IMR-90 (cell line): ENCODE measurements at regions not wholly inside any gene's neighbourhood (a gene's known extent, or its start where the extent isn't known, plus 50 kb on each side); places are given as distances from the start of the nearest gene placed in this dataset.

ENCODE experiments used
- ATAC-seq: fragments of 200-7000 bp; cut with Tn5 transposase; 2 replicates; pipeline ENCODE4 v1.9.1; 2020; ENCODE audit warnings: low read depth, mild to moderate bottlenecking, moderate library complexity
- BruUV-seq: library from RNA; stranded (reverse); fragments of 400-500 nt; replicated peaks from 2 replicates; lab custom pipeline; 2021; lab: Mats Ljungman, UMichigan
- CTCF ChIA-PET: fragments of 300-600 bp; formaldehyde crosslinking; extraction: SDS; loops from one replicate; lab custom pipeline; 2021; ENCODE audit warnings: antibody characterized with exemption; lab: Yijun Ruan, JAX
- POLR2A ChIA-PET: fragments of 300-600 bp; sonication (Branson Sonifier 250); formaldehyde crosslinking; loops from one replicate; lab custom pipeline; 2022; ENCODE audit warnings: antibody characterized with exemption; ENCODE audit not compliant: unreplicated experiment; lab: Charles Lee
- DNase-seq: peaks from one replicate; pipeline ENCODE4 v3.0.0; 2013
- H2AFZ ChIP-seq: replicated peaks from 2 replicates; pipeline ENCODE3; 2013; ENCODE audit warnings: low read length, mild to moderate bottlenecking; ENCODE audit not compliant: poor library complexity
- H2AK5ac ChIP-seq: 2 replicates; pipeline ENCODE4 v1.6.1; 2013; ENCODE audit warnings: low read depth, low read length, inconsistent platforms
- H2AK9ac ChIP-seq: replicated peaks from 2 replicates; pipeline ENCODE3; 2013; ENCODE audit warnings: mild to moderate bottlenecking, low read depth, low read length, moderate library complexity; ENCODE audit not compliant: poor library complexity
- H2BK120ac ChIP-seq: 2 replicates; pipeline ENCODE4 v1.6.1; 2013; ENCODE audit warnings: low read depth, low read length, inconsistent platforms
- H2BK15ac ChIP-seq: 3 replicates; pipeline ENCODE4 v1.6.1; 2013; ENCODE audit warnings: low read depth, low read length, inconsistent platforms
- H2BK20ac ChIP-seq: 2 replicates; pipeline ENCODE4 v1.6.1; 2013; ENCODE audit warnings: low read depth, mild to moderate bottlenecking, inconsistent platforms, low read length, moderate library complexity
- H2BK5ac ChIP-seq: 2 replicates; pipeline ENCODE4 v1.6.1; 2013; ENCODE audit warnings: mild to moderate bottlenecking, low read depth, low read length, inconsistent platforms; ENCODE audit not compliant: poor library complexity, severe bottlenecking
- H3K14ac ChIP-seq: replicated peaks from 2 replicates; pipeline ENCODE4 v1.6.1; 2013; ENCODE audit warnings: low read depth, low read length, inconsistent platforms
- H3K18ac ChIP-seq: 2 replicates; pipeline ENCODE4 v1.6.1; 2013; ENCODE audit warnings: low read depth, low read length, control low read depth
- H3K23ac ChIP-seq: 2 replicates; pipeline ENCODE4 v1.6.1; 2013; ENCODE audit warnings: low read depth, low read length, inconsistent platforms
- H3K27ac ChIP-seq: 2 replicates; pipeline ENCODE4 v1.5.1; 2013; ENCODE audit warnings: mild to moderate bottlenecking, control low read depth, low read length; ENCODE audit not compliant: insufficient read depth
- H3K27me3 ChIP-seq: 2 replicates; pipeline ENCODE4 v1.6.1; 2013; ENCODE audit warnings: low read length; ENCODE audit not compliant: control insufficient read depth, insufficient read depth
- H3K36me3 ChIP-seq: 2 replicates; pipeline ENCODE4 v1.6.1; 2013; ENCODE audit warnings: low read length, mixed read lengths; ENCODE audit not compliant: control insufficient read depth, insufficient read depth
- H3K4ac ChIP-seq: 2 replicates; pipeline ENCODE4 v1.6.1; 2013; ENCODE audit warnings: low read depth, low read length, inconsistent platforms
- H3K4me1 ChIP-seq: 2 replicates; pipeline ENCODE4 v1.6.1; 2013; ENCODE audit warnings: low read length, mixed read lengths; ENCODE audit not compliant: control insufficient read depth, insufficient read depth
- H3K4me2 ChIP-seq: 2 replicates; pipeline ENCODE4 v1.6.1; 2013; ENCODE audit warnings: low read depth, mild to moderate bottlenecking, control low read depth, low read length, moderate library complexity
- H3K4me3 ChIP-seq: 2 replicates; pipeline ENCODE4 v1.5.1; 2013; ENCODE audit warnings: low read depth, mild to moderate bottlenecking, control low read depth, low read length, moderate library complexity; ENCODE audit not compliant: insufficient read depth
- H3K56ac ChIP-seq: 2 replicates; pipeline ENCODE4 v1.6.1; 2013; ENCODE audit warnings: low read length, inconsistent platforms; ENCODE audit not compliant: insufficient read depth; ENCODE audit errors: extremely low read depth
- H3K79me1 ChIP-seq, 2 experiments: 2 replicates each; pipeline ENCODE4 v1.6.1; 2013; ENCODE audit warnings: low read length in 2 of 2, inconsistent platforms in 1 of 2, low read depth in 1 of 2
- H3K9ac ChIP-seq: 2 replicates; pipeline ENCODE4 v1.6.1; 2013; ENCODE audit warnings: low read depth, low read length, control low read depth
- H3K9me1 ChIP-seq: 2 replicates; pipeline ENCODE4 v1.6.1; 2013; ENCODE audit warnings: low read length, inconsistent platforms; ENCODE audit not compliant: insufficient read depth
- H3K9me3 ChIP-seq: 2 replicates; pipeline ENCODE4 v1.6.1; 2013; ENCODE audit warnings: low read length; ENCODE audit not compliant: control insufficient read depth, insufficient read depth
- H4K20me1 ChIP-seq: 2 replicates; pipeline ENCODE4 v1.6.1; 2013; ENCODE audit warnings: low read length, inconsistent platforms; ENCODE audit not compliant: insufficient read depth
- H4K5ac ChIP-seq: 2 replicates; pipeline ENCODE4 v1.6.1; 2013; ENCODE audit warnings: mild to moderate bottlenecking, low read depth, low read length, control low read depth
- H4K8ac ChIP-seq, 2 experiments: 2 replicates each; pipeline ENCODE4 v1.6.1; 2013; ENCODE audit warnings: low read depth in 2 of 2, low read length in 2 of 2, control low read depth in 1 of 2, inconsistent platforms in 1 of 2
- H4K91ac ChIP-seq: 2 replicates; pipeline ENCODE4 v1.6.1; 2013; ENCODE audit warnings: low read depth, low read length, inconsistent platforms; ENCODE audit not compliant: insufficient read depth
- BHLHE40 ChIP-seq: fragments of 150-350 bp; IDR thresholded peaks from 2 replicates; pipeline ENCODE4 v1.6.1; 2016; ENCODE audit warnings: mild to moderate bottlenecking, low read depth, low read length
- CEBPB ChIP-seq: IDR thresholded peaks from 2 replicates; pipeline ENCODE4 v1.6.1; 2012; ENCODE audit warnings: low read depth, low read length, improper control_type of control experiment
- CHD1 ChIP-seq: IDR thresholded peaks from 2 replicates; pipeline ENCODE4 v1.6.1; 2012; ENCODE audit warnings: low read depth, low read length, improper control_type of control experiment
- ELK1 ChIP-seq: fragments of 150-350 bp; IDR thresholded peaks from 2 replicates; pipeline ENCODE4 v1.6.1; 2016; ENCODE audit warnings: low read depth, mild to moderate bottlenecking, low read length, moderate library complexity, borderline replicate concordance
- FOS ChIP-seq: fragments of 150-350 bp; IDR thresholded peaks from 2 replicates; pipeline ENCODE4 v1.6.1; 2016; ENCODE audit warnings: low read depth, low read length
- MAFK ChIP-seq: IDR thresholded peaks from 2 replicates; pipeline ENCODE4 v1.6.1; 2012; ENCODE audit warnings: low read depth, low read length, improper control_type of control experiment
- MAZ ChIP-seq: IDR thresholded peaks from 2 replicates; pipeline ENCODE4 v1.6.1; 2012; ENCODE audit warnings: low read depth, mild to moderate bottlenecking, low read length, improper control_type of control experiment, moderate library complexity, borderline replicate concordance
- MXI1 ChIP-seq: IDR thresholded peaks from 2 replicates; pipeline ENCODE4 v1.6.1; 2012; ENCODE audit warnings: low read depth, mild to moderate bottlenecking, low read length, moderate library complexity, borderline replicate concordance
- NFE2L2 ChIP-seq: fragments of 150-350 bp; IDR thresholded peaks from 2 replicates; pipeline ENCODE4 v1.6.1; 2016; ENCODE audit warnings: low read depth, mild to moderate bottlenecking, low read length
- POLR2A ChIP-seq: IDR thresholded peaks from 2 replicates; pipeline ENCODE4 v1.6.1; 2012; ENCODE audit warnings: mild to moderate bottlenecking, low read depth, low read length
- RAD21 ChIP-seq: IDR thresholded peaks from 2 replicates; pipeline ENCODE4 v1.6.1; 2012; ENCODE audit warnings: low read length, improper control_type of control experiment
- RCOR1 ChIP-seq: IDR thresholded peaks from 2 replicates; pipeline ENCODE4 v1.6.1; 2012; ENCODE audit warnings: mild to moderate bottlenecking, low read length, improper control_type of control experiment; ENCODE audit not compliant: insufficient replicate concordance
- RFX5 ChIP-seq: IDR thresholded peaks from 2 replicates; pipeline ENCODE4 v1.8.0; 2012; ENCODE audit warnings: low read depth, mild to moderate bottlenecking, low read length, moderate library complexity
- SMC3 ChIP-seq: fragments of 150-350 bp; IDR thresholded peaks from 2 replicates; pipeline ENCODE4 v1.6.1; 2016; ENCODE audit warnings: low read depth, mild to moderate bottlenecking, antibody characterized with exemption, low read length, moderate library complexity
- USF2 ChIP-seq: fragments of 150-350 bp; IDR thresholded peaks from 2 replicates; pipeline ENCODE4 v1.6.1; 2017; ENCODE audit warnings: mild to moderate bottlenecking, antibody characterized with exemption, low read length, low read depth
- WGBS, 2 experiments: methylation state at CpG; one replicate each; pipeline versions ENCODE4 v1.1.5 to v1.1.7; 2013; ENCODE audit warnings: missing lambda C conversion rate in 2 of 2; ENCODE audit not compliant: insufficient read length in 1 of 2; ENCODE audit errors: extremely low coverage in 2 of 2; 5-methylcytosine and 5-hydroxymethylcytosine counted together
- dilution Hi-C: fragments of 300-500 bp; cut with HindIII; formaldehyde crosslinking; loops from one replicate; pipeline ENCODE4 v1.14.3; 2018; ENCODE audit warnings: low sequenced_read_pairs; ENCODE audit not compliant: unreplicated experiment
- in situ Hi-C: fragments of 300-500 bp; cut with MboI; formaldehyde crosslinking; loops from 3 replicates; pipeline ENCODE4 v1.14.3; 2019; ENCODE audit warnings: low sequenced_read_pairs, inconsistent platforms, mixed read lengths
- intact Hi-C: fragments of 100-400 bp; cut with micrococcal nuclease; formaldehyde crosslinking; loops from 2 replicates; pipeline ENCODE4 v1.10.0; 2022
- TF ChIP-seq, protein P1 (sequence below): conservative IDR thresholded peaks from 2 replicates; pipeline ENCODE4 v1.5.1; 2012; ENCODE audit warnings: mild to moderate bottlenecking, low read depth, low read length, improper control_type of control experiment

GRCh38 chr10:125332548-125333208 lies 172.3 kb upstream of the CTBP2 start:
- Histone ChIP-seq H3K9ac (no peak overlapping the region), H3K9me1 (no peaks in the 10 kb centered on the region), H2AFZ (no peak overlapping the region), H3K4me2 (no peak overlapping the region), H3K9me3 (no peaks in the 10 kb centered on the region), H4K20me1 (no peaks in the 10 kb centered on the region), H3K18ac (no peak overlapping the region), H3K14ac (no peak overlapping the region), H3K23ac (no peak overlapping the region), H3K27ac (no peak overlapping the region), H2AK5ac (no peak overlapping the region), H3K79me1 (no peaks in the 10 kb centered on the region), H4K91ac (no peak overlapping the region), H2BK20ac (no peak overlapping the region), H2AK9ac (no peak overlapping the region), H3K4me1 (no peaks in the 10 kb centered on the region), H3K4me3 (no peak overlapping the region), H2BK15ac (no peak overlapping the region), H3K56ac (no peak overlapping the region), H2BK120ac (no peak overlapping the region), H3K27me3 (peaks cover 1% of the 10 kb centered on the region; the same call in 1 of the 2 replicates), H3K36me3 (no peaks in the 10 kb centered on the region), H3K4ac (no peak overlapping the region), H4K5ac (no peak overlapping the region), H2BK5ac (no peak overlapping the region), H4K8ac (no peak overlapping the region)
- TF ChIP-seq MAFK: no peak
- no peak for TF ChIP-seq RFX5
- no peak for TF ChIP-seq FOS
- TF ChIP-seq CHD1: no peak
- no peak for TF ChIP-seq MXI1
- no peak for TF ChIP-seq BHLHE40
- no peak for TF ChIP-seq POLR2A
- TF ChIP-seq MAZ: no peak
- TF ChIP-seq, protein P1, sequence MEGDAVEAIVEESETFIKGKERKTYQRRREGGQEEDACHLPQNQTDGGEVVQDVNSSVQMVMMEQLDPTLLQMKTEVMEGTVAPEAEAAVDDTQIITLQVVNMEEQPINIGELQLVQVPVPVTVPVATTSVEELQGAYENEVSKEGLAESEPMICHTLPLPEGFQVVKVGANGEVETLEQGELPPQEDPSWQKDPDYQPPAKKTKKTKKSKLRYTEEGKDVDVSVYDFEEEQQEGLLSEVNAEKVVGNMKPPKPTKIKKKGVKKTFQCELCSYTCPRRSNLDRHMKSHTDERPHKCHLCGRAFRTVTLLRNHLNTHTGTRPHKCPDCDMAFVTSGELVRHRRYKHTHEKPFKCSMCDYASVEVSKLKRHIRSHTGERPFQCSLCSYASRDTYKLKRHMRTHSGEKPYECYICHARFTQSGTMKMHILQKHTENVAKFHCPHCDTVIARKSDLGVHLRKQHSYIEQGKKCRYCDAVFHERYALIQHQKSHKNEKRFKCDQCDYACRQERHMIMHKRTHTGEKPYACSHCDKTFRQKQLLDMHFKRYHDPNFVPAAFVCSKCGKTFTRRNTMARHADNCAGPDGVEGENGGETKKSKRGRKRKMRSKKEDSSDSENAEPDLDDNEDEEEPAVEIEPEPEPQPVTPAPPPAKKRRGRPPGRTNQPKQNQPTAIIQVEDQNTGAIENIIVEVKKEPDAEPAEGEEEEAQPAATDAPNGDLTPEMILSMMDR: no peak
- TF ChIP-seq RAD21: no peak
- no peak for TF ChIP-seq RCOR1
- no peak for TF ChIP-seq CEBPB
- no peak for TF ChIP-seq NFE2L2
- no peak for TF ChIP-seq USF2
- no peak for TF ChIP-seq ELK1
- no peak for TF ChIP-seq SMC3
- in situ Hi-C loops (no loop called here), intact Hi-C loops (no loop called here), dilution Hi-C loops (no loop called here)
- WGBS, 2 experiments: 80% methylated on average over 1 of the region's 6 CpGs; no CpG with 5 or more reads in 1 of the 2 experiments
- DNase-seq (no peak), ATAC-seq (no peak)
- POLR2A ChIA-PET: no interaction called here
- CTCF ChIA-PET: no interaction called here
- no TSS peak for BruUV-seq
